ENCODE measurements at regions not wholly inside any gene's neighbourhood (a gene's known extent, or its start where the extent isn't known, plus 50 kb on each side); places are given as distances from the start of the nearest gene placed in this dataset.

DNA sequence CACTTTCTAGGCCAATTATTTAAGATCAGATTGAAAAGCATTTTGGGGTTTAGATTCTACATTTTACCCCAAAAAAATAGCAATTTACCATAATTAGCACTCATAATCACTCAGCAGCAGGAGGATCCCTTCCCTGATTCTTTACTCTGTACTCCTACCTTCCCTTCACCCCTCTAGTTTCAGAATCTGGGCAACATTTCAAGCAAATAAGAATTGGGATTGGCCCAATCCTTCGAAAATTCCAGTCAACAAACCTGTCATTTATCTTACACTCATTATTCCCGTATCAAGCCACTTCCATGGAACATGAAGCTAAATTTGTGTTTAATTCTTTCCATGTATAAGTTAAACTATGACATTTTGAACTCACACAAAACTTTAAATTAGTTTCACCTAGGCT lies 349.1 kb upstream of the USP15 start:
- Histone ChIP-seq H3K36me3 (ENCODE audit: control insufficient read depth, insufficient read depth, low read length) (no peaks in the 10 kb centered on the region), H3K4me3 (ENCODE audit: low read depth, low read length) (no peak overlapping the region), H3K27me3 (ENCODE audit: control insufficient read depth, insufficient read depth, low read length) (no peaks in the 10 kb centered on the region)
- no peak for DNase-seq (ENCODE audit: low read depth)
- ChIA-PET CTCF (interaction anchor here (1.2 kb wide), 1 partner anchor 81 kb away, joined by 3 read pairs; no protein-coding TSS in a partner anchor), POLR2A (no interaction called here)
- TF ChIP-seq CTCF (IDR thresholded peaks at IDR 0.05; ENCODE audit: insufficient read depth, low read depth, low read length): no peak

DNA sequence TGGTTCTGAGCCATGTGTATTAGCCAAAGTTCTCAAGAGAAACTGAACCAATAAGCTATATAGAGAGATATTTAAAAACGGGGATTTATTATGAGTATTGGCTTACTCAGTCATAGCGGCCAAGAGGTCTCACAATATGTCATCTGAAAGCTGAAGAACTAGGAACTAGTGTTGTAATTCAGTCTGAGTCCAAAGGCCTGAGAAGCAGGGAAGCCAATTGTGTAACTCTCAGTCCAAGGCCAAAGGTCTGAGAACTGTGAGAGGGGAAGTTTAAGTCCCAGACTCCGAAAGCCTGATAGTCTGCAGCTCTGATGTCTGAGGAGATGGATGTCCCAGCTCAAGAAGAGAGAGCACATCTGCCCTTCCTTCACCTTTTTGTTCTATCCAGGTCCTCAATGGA lies 344.8 kb upstream of the USP15 start:
- ChIA-PET POLR2A (no interaction called here), CTCF (no interaction called here)
- Histone ChIP-seq H3K4me3 (ENCODE audit: low read depth, low read length) (no peak overlapping the region), H3K27me3 (ENCODE audit: control insufficient read depth, insufficient read depth, low read length) (no peaks in the 10 kb centered on the region), H3K36me3 (ENCODE audit: control insufficient read depth, insufficient read depth, low read length) (no peaks in the 10 kb centered on the region)
- DNase-seq (ENCODE audit: low read depth): no peak
- no peak for TF ChIP-seq CTCF (IDR thresholded peaks at IDR 0.05; ENCODE audit: insufficient read depth, low read depth, low read length)

DNA sequence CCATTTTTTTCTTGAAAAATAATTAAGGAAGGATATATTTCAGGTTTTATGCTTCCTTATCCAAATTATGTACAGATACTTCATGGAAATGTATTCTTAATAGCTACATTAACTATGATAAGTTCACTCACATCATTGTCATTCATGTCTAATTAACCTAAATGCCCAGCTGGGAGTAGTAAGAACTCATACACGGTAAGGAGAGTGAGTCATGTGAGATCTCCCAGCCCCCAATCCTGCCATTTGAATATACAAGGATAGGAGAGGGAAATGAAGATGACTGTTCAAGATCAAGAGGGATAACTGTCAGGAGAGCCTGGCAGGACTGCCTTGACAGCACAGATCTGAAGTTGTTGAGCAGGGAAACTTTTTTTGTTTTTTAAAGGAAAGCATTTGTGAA lies 343.4 kb upstream of the USP15 start:
- TF ChIP-seq CTCF (IDR thresholded peaks at IDR 0.05; ENCODE audit: insufficient read depth, low read depth, low read length): no peak
- DNase-seq (ENCODE audit: low read depth): no peak
- ChIA-PET CTCF (no interaction called here), POLR2A (no interaction called here)
- Histone ChIP-seq H3K27me3 (ENCODE audit: control insufficient read depth, insufficient read depth, low read length) (no peaks in the 10 kb centered on the region), H3K36me3 (ENCODE audit: control insufficient read depth, insufficient read depth, low read length) (no peaks in the 10 kb centered on the region), H3K4me3 (ENCODE audit: low read depth, low read length) (no peak overlapping the region)

DNA sequence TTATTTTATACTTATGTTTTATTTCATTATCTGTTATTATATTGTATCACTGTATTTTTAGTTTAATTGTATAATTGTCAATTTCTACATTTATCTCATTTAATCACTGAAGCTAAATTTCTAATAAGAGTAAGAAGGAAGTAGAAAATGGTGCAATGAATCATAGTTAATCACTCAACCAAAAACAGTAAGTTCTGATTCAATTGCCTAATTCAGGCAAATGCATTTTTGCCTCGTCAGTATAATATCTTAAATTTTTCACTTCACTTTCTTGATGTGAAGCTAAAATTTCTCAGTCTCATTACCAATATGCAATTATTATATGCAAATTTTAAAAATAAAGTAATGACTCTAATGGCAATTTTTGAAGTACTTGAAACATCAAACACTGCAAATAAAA lies 340.5 kb upstream of the USP15 start:
- no peak overlapping the region for H3K4me3 ChIP-seq (ENCODE audit: low read depth, low read length)
- H3K36me3 ChIP-seq (ENCODE audit: control insufficient read depth, insufficient read depth, low read length): no peaks in the 10 kb centered on the region
- ChIA-PET POLR2A (no interaction called here), CTCF (interaction anchor here (1.4 kb wide), 1 partner anchor 10 kb away, joined by 3 read pairs; no protein-coding TSS in a partner anchor)
- DNase-seq (ENCODE audit: low read depth): no peak
- no peak for TF ChIP-seq CTCF (IDR thresholded peaks at IDR 0.05; ENCODE audit: insufficient read depth, low read depth, low read length)
- H3K27me3 ChIP-seq (ENCODE audit: control insufficient read depth, insufficient read depth, low read length): no peaks in the 10 kb centered on the region

DNA sequence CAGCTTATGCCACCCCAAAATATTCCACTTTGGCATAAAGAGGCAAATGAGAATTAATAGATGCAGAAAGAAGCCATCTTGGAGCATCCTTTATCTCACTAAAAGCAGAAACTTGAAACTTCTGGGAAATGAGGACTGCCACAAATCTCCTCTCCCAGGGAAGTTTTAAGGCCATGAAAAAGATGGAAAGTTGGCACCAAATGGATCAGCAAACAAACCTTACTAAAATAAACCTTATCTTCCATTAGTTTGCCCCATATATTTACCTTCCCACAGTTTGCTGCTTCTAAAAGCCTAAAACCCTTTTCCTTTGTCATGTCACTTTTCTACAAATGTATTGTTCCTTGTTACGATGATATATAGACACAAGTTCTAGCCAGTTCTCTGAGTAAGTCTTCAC lies 340.0 kb upstream of the USP15 start:
- POLR2A ChIA-PET: no interaction called here
- Histone ChIP-seq H3K36me3 (ENCODE audit: control insufficient read depth, insufficient read depth, low read length) (no peaks in the 10 kb centered on the region), H3K4me3 (ENCODE audit: low read depth, low read length) (no peak overlapping the region), H3K27me3 (ENCODE audit: control insufficient read depth, insufficient read depth, low read length) (no peaks in the 10 kb centered on the region)
- CTCF ChIA-PET: interaction anchor here (1.4 kb wide), 1 partner anchor 10 kb away, joined by 3 read pairs; no protein-coding TSS in a partner anchor
- DNase-seq (ENCODE audit: low read depth): no peak
- TF ChIP-seq CTCF (IDR thresholded peaks at IDR 0.05; ENCODE audit: insufficient read depth, low read depth, low read length): no peak

Data from BJ (cell line).